CD4-positive, alpha-beta T cell (primary cell): ENCODE measurements at regions not wholly inside any gene's neighbourhood (a gene's known extent, or its start where the extent isn't known, plus 50 kb on each side); places are given as distances from the start of the nearest gene placed in this dataset.
"Not testable (repeated sequence)": the region's sequence is repeated elsewhere in the genome, so short reads cannot be mapped to it uniquely, and the experiment has no call there.

Source experiments
- ATAC-seq: fragments of 200-7000 bp; cut with Tn5 transposase; one replicate; pipeline ENCODE4 v1.10.0; 2022; ENCODE audit warnings: mild to moderate bottlenecking; ENCODE audit not compliant: poor library complexity
- CTCF ChIA-PET: fragments of 350-600 bp; sonication (Branson Sonifier 250); formaldehyde crosslinking; loops from one replicate; lab custom pipeline; 2021; ENCODE audit warnings: antibody characterized with exemption, inconsistent platforms; lab: Charles Lee
- POLR2A ChIA-PET: fragments of 350-600 bp; sonication (Branson Sonifier 250); formaldehyde crosslinking; loops from one replicate; lab custom pipeline; 2021; ENCODE audit warnings: antibody characterized with exemption, inconsistent platforms; lab: Charles Lee
- DNase-seq, 14 experiments: peaks; one replicate each; pipeline ENCODE4 v3.0.0-alpha.2; 2013 to 2020; ENCODE audit warnings: mixed read lengths in 2 of 14
- H3K27ac ChIP-seq, 2 donors: one replicate each; pipeline versions ENCODE4 v1.5.1 to v1.7.0; 2013; ENCODE audit warnings: low read length in 2 of 2, low read depth in 1 of 2, mild to moderate bottlenecking in 1 of 2
- H3K27me3 ChIP-seq, 2 experiments: 1 replicate in 1 of 2; 2 replicates in 1 of 2; pipeline versions ENCODE4 v1.6.1 to v1.7.0; 2013; ENCODE audit warnings: low read length in 2 of 2, control low read depth in 1 of 2, mild to moderate bottlenecking in 1 of 2, moderate library complexity in 1 of 2; ENCODE audit not compliant: insufficient read depth in 2 of 2, control insufficient read depth in 1 of 2
- H3K36me3 ChIP-seq: one replicate; pipeline ENCODE4 v1.6.1; 2013; ENCODE audit warnings: low read length, control low read depth; ENCODE audit not compliant: insufficient read depth
- H3K4me1 ChIP-seq: one replicate; pipeline ENCODE4 v1.6.1; 2013; ENCODE audit warnings: low read length, control low read depth; ENCODE audit not compliant: insufficient read depth
- H3K4me3 ChIP-seq: one replicate; pipeline ENCODE4 v1.5.1; 2013; ENCODE audit warnings: mild to moderate bottlenecking, low read length, moderate library complexity
- H3K9me3 ChIP-seq, 2 experiments: 1 replicate in 1 of 2; 2 replicates in 1 of 2; pipeline versions ENCODE4 v1.6.1 to v1.7.0; 2013; ENCODE audit warnings: low read length in 2 of 2, mild to moderate bottlenecking in 2 of 2, control low read depth in 1 of 2, moderate library complexity in 1 of 2; ENCODE audit not compliant: control insufficient read depth in 1 of 2, insufficient read depth in 1 of 2
- H3K27ac Mint-ChIP-seq: one replicate; pipeline ENCODE4 v1.8.0; 2020; ENCODE audit warnings: mixed read lengths
- H3K27me3 Mint-ChIP-seq: one replicate; pipeline ENCODE4 v1.8.0; 2021; ENCODE audit warnings: mixed read lengths
- H3K36me3 Mint-ChIP-seq: one replicate; pipeline ENCODE4 v1.8.0; 2021; ENCODE audit warnings: low read depth, mixed read lengths
- H3K4me1 Mint-ChIP-seq: one replicate; pipeline ENCODE4 v1.8.0; 2021; ENCODE audit warnings: low read depth, mixed read lengths
- H3K4me3 Mint-ChIP-seq: one replicate; pipeline ENCODE4 v1.8.0; 2020; ENCODE audit warnings: mild to moderate bottlenecking, mixed read lengths
- H3K9me3 Mint-ChIP-seq: one replicate; pipeline ENCODE4 v1.8.0; 2020; ENCODE audit warnings: mixed read lengths
- CTCF ChIP-seq: fragments of 200-600 bp; IDR thresholded peaks from one replicate; pipeline ENCODE4 v1.8.0; 2022; ENCODE audit warnings: antibody characterized with exemption, mild to moderate bottlenecking
- intact Hi-C, 2 experiments: fragments of 100-400 bp; cut with DNase I in 1 of 2; cut with micrococcal nuclease in 1 of 2; formaldehyde crosslinking; loops; one replicate each; pipeline versions ENCODE4 v1.15.1 to v1.9.0; 2023 to 2025; cut with DNase I, micrococcal nuclease

GRCh38 chr11:90428836-90429235 is 206.0 kb upstream of the CHORDC1 start:
- H3K4me3 Mint-ChIP-seq: no peak overlapping the region
- no peak for TF ChIP-seq CTCF
- Histone ChIP-seq H3K27me3 (no peaks in the 10 kb centered on the region), H3K27ac (no peak overlapping the region), H3K4me3 (no peak overlapping the region), H3K4me1 (no peaks in the 10 kb centered on the region), H3K9me3 (no peaks in the 10 kb centered on the region), H3K36me3 (no peaks in the 10 kb centered on the region)
- ChIA-PET POLR2A (no interaction called here), CTCF (no interaction called here)
- H3K27me3 Mint-ChIP-seq: no peaks in the 10 kb centered on the region
- no peaks in the 10 kb centered on the region for H3K9me3 Mint-ChIP-seq
- H3K36me3 Mint-ChIP-seq: no peaks in the 10 kb centered on the region
- no peak overlapping the region for H3K27ac Mint-ChIP-seq
- DNase-seq: no peak
- no peak for ATAC-seq
- H3K4me1 Mint-ChIP-seq: no peaks in the 10 kb centered on the region
- intact Hi-C loops: no loop called here

GRCh38 chr11:90426442-90426841 is 203.6 kb upstream of the CHORDC1 start:
- H3K9me3 Mint-ChIP-seq: no peaks in the 10 kb centered on the region
- Histone ChIP-seq H3K36me3 (no peaks in the 10 kb centered on the region), H3K27ac (no peak overlapping the region), H3K9me3 (no peaks in the 10 kb centered on the region), H3K27me3 (no peaks in the 10 kb centered on the region), H3K4me1 (no peaks in the 10 kb centered on the region), H3K4me3 (no peak overlapping the region)
- H3K27ac Mint-ChIP-seq: no peak overlapping the region
- H3K4me3 Mint-ChIP-seq: no peak overlapping the region
- intact Hi-C loops: no loop called here
- H3K36me3 Mint-ChIP-seq: no peaks in the 10 kb centered on the region
- DNase-seq (no peak), ATAC-seq (no peak)
- no peaks in the 10 kb centered on the region for H3K27me3 Mint-ChIP-seq
- no peak for TF ChIP-seq CTCF
- CTCF ChIA-PET: no interaction called here
- POLR2A ChIA-PET: no interaction called here
- H3K4me1 Mint-ChIP-seq: no peaks in the 10 kb centered on the region

- no peak overlapping the region for H3K4me3 Mint-ChIP-seq
- Histone ChIP-seq H3K36me3 (no peaks in the 10 kb centered on the region), H3K4me3 (no peak overlapping the region), H3K27me3 (no peaks in the 10 kb centered on the region), H3K27ac (no peak overlapping the region), H3K9me3 (no peaks in the 10 kb centered on the region), H3K4me1 (no peaks in the 10 kb centered on the region)
- ChIA-PET POLR2A (no interaction called here), CTCF (no interaction called here)
- no peak for ATAC-seq
- no peaks in the 10 kb centered on the region for H3K4me1 Mint-ChIP-seq
- no peak for DNase-seq
- TF ChIP-seq CTCF: no peak
- intact Hi-C loops: no loop called here
- H3K27me3 Mint-ChIP-seq: no peaks in the 10 kb centered on the region
- H3K27ac Mint-ChIP-seq: no peak overlapping the region
- H3K36me3 Mint-ChIP-seq: no peaks in the 10 kb centered on the region
- H3K9me3 Mint-ChIP-seq: no peaks in the 10 kb centered on the region
Measured at GRCh38 chr11:90423378-90423777, 200.5 kb upstream of the CHORDC1 start.

GRCh38 chr11:90422787-90423186 is 199.9 kb upstream of the CHORDC1 start:
- H3K36me3 ChIP-seq, H3K4me1 Mint-ChIP-seq, H3K4me1 ChIP-seq, CTCF ChIA-PET, H3K4me3 ChIP-seq, H3K4me3 Mint-ChIP-seq, H3K9me3 Mint-ChIP-seq, ATAC-seq, POLR2A ChIA-PET, H3K27me3 Mint-ChIP-seq, H3K9me3 ChIP-seq, H3K27ac ChIP-seq, intact Hi-C loops, H3K36me3 Mint-ChIP-seq, H3K27me3 ChIP-seq, DNase-seq, H3K27ac Mint-ChIP-seq: not testable (repeated sequence)
